ENCODE measurements at regions not wholly inside any gene's neighbourhood (a gene's known extent, or its start where the extent isn't known, plus 50 kb on each side); places are given as distances from the start of the nearest gene placed in this dataset.
A peak's percentile ranks its signal among the peaks of the same experiment; 100 is the strongest.

- Histone ChIP-seq H3K27me3 (no peaks in the 10 kb centered on the region), H3K36me3 (no peaks in the 10 kb centered on the region), H3K4me3 (no peak overlapping the region), H3K27ac (no peak overlapping the region), H3K4me1 (no peaks in the 10 kb centered on the region), H3K9me3 (no peaks in the 10 kb centered on the region)
- TF ChIP-seq POLR2A (IDR thresholded peaks at IDR 0.05) (no peak), CTCF (IDR thresholded peaks at IDR 0.05) (no peak)
- intact Hi-C loops (cut with DNase I) = no loop called here
- ATAC-seq (no peak), DNase-seq (no peak)
- WGBS (ENCODE audit: insufficient coverage, low coverage, low lambda C conversion rate, missing lambda C conversion rate) = 53% methylated on average over 3 of the region's 3 CpGs
Measured at GRCh38 chr10:90591629-90592028, 266.2 kb downstream of the HTR7 start.

GRCh38 chr10:90592638-90593302 lies 265.1 kb downstream of the HTR7 start:
- peak in 2 of 4 donors; percentile 38 to 48 for ATAC-seq
- 26% methylated on average over 3 of the region's 3 CpGs for WGBS (ENCODE audit: insufficient coverage, low coverage, low lambda C conversion rate, missing lambda C conversion rate)

GRCh38 chr10:90598513-90598912 lies 259.3 kb downstream of the HTR7 start:
- WGBS (ENCODE audit: insufficient coverage, low coverage, low lambda C conversion rate, missing lambda C conversion rate) = 60% methylated on average over 4 of the region's 4 CpGs
- Histone ChIP-seq H3K9me3 (no peaks in the 10 kb centered on the region), H3K27me3 (no peaks in the 10 kb centered on the region), H3K4me1 (no peaks in the 10 kb centered on the region), H3K36me3 (no peaks in the 10 kb centered on the region), H3K27ac (no peak overlapping the region), H3K4me3 (no peak overlapping the region)
- TF ChIP-seq POLR2A (IDR thresholded peaks at IDR 0.05) (no peak), CTCF (IDR thresholded peaks at IDR 0.05) (no peak)
- DNase-seq (no peak), ATAC-seq (no peak)
- intact Hi-C loops (cut with DNase I) = no loop called here

More at GRCh38 chr10:90592638-90593302, 265.1 kb downstream of the HTR7 start:
- TF ChIP-seq POLR2A (IDR thresholded peaks at IDR 0.05) = no peak
- peak in 2 of 4 donors; percentile 11 to 15 for TF ChIP-seq CTCF (IDR thresholded peaks at IDR 0.05)
- Histone ChIP-seq H3K36me3 (no peaks in the 10 kb centered on the region), H3K27me3 (no peaks in the 10 kb centered on the region), H3K9me3 (no peaks in the 10 kb centered on the region), H3K4me3 (no peak overlapping the region), H3K27ac (no peak overlapping the region), H3K4me1 (no peaks in the 10 kb centered on the region)
- DNase-seq = peak in 1 of 3 donors; percentile 23
- intact Hi-C loops (cut with DNase I) = no loop called here

- H3K27me3 ChIP-seq = no peaks in the 10 kb centered on the region
- 35% methylated on average over 2 of the region's 2 CpGs for WGBS (ENCODE audit: insufficient coverage, low coverage, low lambda C conversion rate, missing lambda C conversion rate)
- intact Hi-C loops (cut with DNase I) = no loop called here
- H3K27ac ChIP-seq = no peak overlapping the region
- DNase-seq (no peak), ATAC-seq (no peak)
- no peaks in the 10 kb centered on the region for H3K9me3 ChIP-seq
- H3K4me3 ChIP-seq = no peak overlapping the region
- TF ChIP-seq CTCF (IDR thresholded peaks at IDR 0.05) = no peak
- no peak for TF ChIP-seq POLR2A (IDR thresholded peaks at IDR 0.05)
- no peaks in the 10 kb centered on the region for H3K4me1 ChIP-seq
- H3K36me3 ChIP-seq = no peaks in the 10 kb centered on the region
Measured at GRCh38 chr10:90602862-90603610, 254.8 kb downstream of the HTR7 start.
